GM12878 (cell line): ENCODE measurements at regions not wholly inside any gene's neighbourhood (a gene's known extent, or its start where the extent isn't known, plus 50 kb on each side); places are given as distances from the start of the nearest gene placed in this dataset.

ENCODE experiments used
- ATAC-seq: fragments of 200-7000 bp; cut with Tn5 transposase; 3 replicates; pipeline ENCODE4 v1.9.1; 2020; ENCODE audit warnings: mild to moderate bottlenecking, moderate library complexity
- BruUV-seq: library from RNA; stranded (reverse); fragments of 400-500 nt; replicated peaks from 2 replicates; lab custom pipeline; 2021; lab: Mats Ljungman, UMichigan
- CTCF ChIA-PET: fragments of 300-600 bp; sonication (Branson Sonifier 250); formaldehyde crosslinking; extraction: SDS; loops from one replicate; lab custom pipeline; 2021; ENCODE audit warnings: inconsistent platforms; lab: Yijun Ruan, JAX
- POLR2A ChIA-PET: fragments of 350-600 bp; formaldehyde crosslinking; extraction: SDS; loops from one replicate; lab custom pipeline; 2021; ENCODE audit warnings: inconsistent platforms; lab: Charles Lee
- RAD21 ChIA-PET: fragments of 300-600 bp; sonication (Branson Sonifier 250); formaldehyde crosslinking; loops from one replicate; lab custom pipeline; 2023; ENCODE audit warnings: antibody characterized with exemption; ENCODE audit not compliant: unreplicated experiment; lab: Charles Lee
- SMC1A ChIA-PET: fragments of 300-600 bp; sonication (Branson Sonifier 250); formaldehyde crosslinking; loops from one replicate; lab custom pipeline; 2023; ENCODE audit not compliant: unreplicated experiment, uncharacterized antibody; lab: Charles Lee
- DNase-seq: peaks from one replicate; pipeline ENCODE4 v3.0.0-alpha.2; 2011; ENCODE audit warnings: low read depth, low spot score
- FAIRE-seq: peaks from 3 replicates; lab custom pipeline; 2011; peaks lifted over from hg19 to GRCh38; lab: Jason Lieb, UNC
- H2AFZ ChIP-seq: 2 replicates; pipeline ENCODE4 v1.6.0; 2011; ENCODE audit warnings: low read depth, low read length, control low read depth; ENCODE audit not compliant: control insufficient read depth
- H3K27ac ChIP-seq: 2 replicates; pipeline ENCODE4 v1.5.1; 2011; ENCODE audit warnings: control low read depth; ENCODE audit not compliant: control insufficient read depth, insufficient read depth
- H3K27me3 ChIP-seq, 2 experiments: replicated peaks in 1 of 2; 2 replicates each; pipeline versions ENCODE4 v1.6.0 to v1.6.1; 2011; ENCODE audit warnings: low read length in 1 of 2; ENCODE audit not compliant: control insufficient read depth in 2 of 2, insufficient read depth in 2 of 2
- H3K36me3 ChIP-seq, 2 experiments: 2 replicates each; pipeline ENCODE4 v1.5.1; 2011; ENCODE audit warnings: low read length in 1 of 2; ENCODE audit not compliant: control insufficient read depth in 2 of 2, insufficient read depth in 2 of 2
- H3K4me1 ChIP-seq: 2 replicates; pipeline ENCODE4 v1.6.1; 2011; ENCODE audit warnings: mild to moderate bottlenecking, low read length, moderate library complexity, mixed read lengths; ENCODE audit not compliant: control insufficient read depth, insufficient read depth
- H3K4me2 ChIP-seq: 2 replicates; pipeline ENCODE4 v1.6.0; 2011; ENCODE audit warnings: control low read depth; ENCODE audit not compliant: control insufficient read depth, insufficient read depth
- H3K4me3 ChIP-seq: fragments of 200-600 bp; sonication (generic); 2 replicates; pipeline ENCODE4 v1.5.1; 2016
- H3K79me2 ChIP-seq: 2 replicates; pipeline ENCODE4 v1.6.0; 2011; ENCODE audit warnings: low read length; ENCODE audit not compliant: control insufficient read depth, insufficient read depth
- H3K9ac ChIP-seq: 2 replicates; pipeline ENCODE4 v1.8.0; 2011; ENCODE audit warnings: low read length, control low read depth, mixed read lengths; ENCODE audit not compliant: control insufficient read depth, insufficient read depth
- H3K9me3 ChIP-seq: replicated peaks from 3 replicates; pipeline ENCODE4 v1.5.1; 2011; ENCODE audit warnings: mild to moderate bottlenecking, low read length; ENCODE audit not compliant: control insufficient read depth, insufficient read depth
- H4K20me1 ChIP-seq: 2 replicates; pipeline ENCODE4 v1.6.0; 2011; ENCODE audit not compliant: control insufficient read depth, insufficient read depth
- ATF7 ChIP-seq: fragments of 450-650 bp; IDR thresholded peaks from 2 replicates; pipeline ENCODE4 v1.6.1; 2016; ENCODE audit warnings: low read depth, mild to moderate bottlenecking
- BCLAF1 ChIP-seq: fragments of 450-650 bp; IDR thresholded peaks from 2 replicates; pipeline ENCODE4 v1.6.1; 2017; ENCODE audit warnings: antibody characterized with exemption, mild to moderate bottlenecking, moderate library complexity
- CHD2 ChIP-seq: IDR thresholded peaks from 2 replicates; pipeline ENCODE4 v1.6.1; 2011; ENCODE audit warnings: low read depth, low read length, improper control_type of control experiment, borderline replicate concordance
- ELK1 ChIP-seq: IDR thresholded peaks from 2 replicates; pipeline ENCODE4 v1.6.1; 2012; ENCODE audit warnings: low read depth, low read length, improper control_type of control experiment
- ESRRA ChIP-seq: IDR thresholded peaks from 2 replicates; pipeline ENCODE4 v1.6.1; 2012; ENCODE audit warnings: mild to moderate bottlenecking, low read length, improper control_type of control experiment
- EZH2 ChIP-seq: IDR thresholded peaks from 2 replicates; pipeline ENCODE4 v1.6.1; 2012; ENCODE audit warnings: low read depth, mild to moderate bottlenecking, control low read depth, inconsistent platforms, low read length, borderline replicate concordance; ENCODE audit not compliant: control insufficient read depth
- HDAC6 ChIP-seq: fragments of 200-600 bp; sonication (generic); IDR thresholded peaks from one replicate; pipeline ENCODE4 v1.8.0; 2017; ENCODE audit warnings: antibody characterized with exemption; ENCODE audit not compliant: unreplicated experiment
- MEF2B ChIP-seq: fragments of 450-650 bp; IDR thresholded peaks from 2 replicates; pipeline ENCODE4 v1.6.1; 2018; ENCODE audit warnings: mild to moderate bottlenecking, moderate library complexity; ENCODE audit not compliant: partially characterized antibody, poor library complexity, severe bottlenecking
- NFXL1 ChIP-seq: fragments of 450-650 bp; IDR thresholded peaks from 2 replicates; pipeline ENCODE4 v1.6.1; 2017; ENCODE audit warnings: antibody characterized with exemption, mild to moderate bottlenecking, borderline replicate concordance
- POU2F2 ChIP-seq: IDR thresholded peaks from 3 replicates; pipeline ENCODE4 v1.6.1; 2011; ENCODE audit warnings: low read depth, mild to moderate bottlenecking, low read length, borderline replicate concordance
- RFX5 ChIP-seq: IDR thresholded peaks from 2 replicates; pipeline ENCODE4 v1.6.1; 2011; ENCODE audit warnings: low read depth, low read length, improper control_type of control experiment
- YY1 ChIP-seq: IDR thresholded peaks from 2 replicates; pipeline ENCODE4 v1.6.1; 2011; ENCODE audit warnings: low read depth, mild to moderate bottlenecking, low read length
- ZNF207 ChIP-seq: fragments of 450-650 bp; IDR thresholded peaks from 2 replicates; pipeline ENCODE4 v1.6.1; 2014; ENCODE audit warnings: antibody characterized with exemption, mild to moderate bottlenecking, borderline replicate concordance
- ZNF687 ChIP-seq: fragments of 450-650 bp; IDR thresholded peaks from 2 replicates; pipeline ENCODE4 v1.6.1; 2017; ENCODE audit warnings: mild to moderate bottlenecking, moderate library complexity
- WGBS: methylation state at CpG from one replicate; pipeline ENCODE4 v1.1.6; 2016; ENCODE audit warnings: low lambda C conversion rate; ENCODE audit not compliant: insufficient replicate concordance, insufficient coverage; ENCODE audit errors: missing lambda C conversion rate; 5-methylcytosine and 5-hydroxymethylcytosine counted together
- in situ Hi-C: fragments of 300-500 bp; cut with MboI; formaldehyde crosslinking; loops from 9 replicates; pipeline ENCODE4 v1.14.3; 2018; ENCODE audit warnings: mixed read lengths
- intact Hi-C: fragments of 100-400 bp; cut with micrococcal nuclease; formaldehyde crosslinking; loops from one replicate; pipeline ENCODE4 v1.14.2; 2022; ENCODE audit not compliant: unreplicated experiment

GRCh38 chr3:144912968-144913367, 941.3 kb downstream of the DIPK2A start:
- intact Hi-C loops: no loop called here
- RAD21 ChIA-PET: no interaction called here

GRCh38 chr3:144915202-144915601, 943.6 kb downstream of the DIPK2A start:
- WGBS: 60% methylated on average over 5 of the region's 5 CpGs
- Histone ChIP-seq H3K4me2 (no peak overlapping the region), H3K9me3 (no peaks in the 10 kb centered on the region), H4K20me1 (no peaks in the 10 kb centered on the region), H3K4me3 (no peak overlapping the region), H3K79me2 (no peaks in the 10 kb centered on the region), H3K9ac (no peak overlapping the region), H3K36me3 (no peaks in the 10 kb centered on the region), H2AFZ (no peak overlapping the region), H3K27ac (no peak overlapping the region), H3K4me1 (no peaks in the 10 kb centered on the region), H3K27me3 (no peaks in the 10 kb centered on the region)
- ChIA-PET POLR2A (no interaction called here), SMC1A (no interaction called here), RAD21 (no interaction called here), CTCF (no interaction called here)
- no peak for FAIRE-seq
- no TSS peak for BruUV-seq
- in situ Hi-C loops: no loop called here
- DNase-seq: no peak
- intact Hi-C loops: no loop called here
- no peak for ATAC-seq
- no peak for TF ChIP-seq POU2F2
- no peak for TF ChIP-seq ZNF687
- no peak for TF ChIP-seq CHD2
- no peak for TF ChIP-seq ELK1
- TF ChIP-seq ATF7: no peak
- TF ChIP-seq ZNF207: no peak
- TF ChIP-seq BCLAF1: no peak
- no peak for TF ChIP-seq HDAC6

More at GRCh38 chr3:144912968-144913367, 941.3 kb downstream of the DIPK2A start:
- H3K79me2 ChIP-seq: no peaks in the 10 kb centered on the region
- ATAC-seq (no peak), DNase-seq (no peak), FAIRE-seq (no peak)
- 48% methylated on average over 7 of the region's 7 CpGs for WGBS
- H3K27me3 ChIP-seq: no peaks in the 10 kb centered on the region
- no peak overlapping the region for H3K4me2 ChIP-seq
- no peaks in the 10 kb centered on the region for H4K20me1 ChIP-seq
- TF ChIP-seq RFX5: no peak
- no peak for TF ChIP-seq EZH2
- no peak for TF ChIP-seq YY1
- TF ChIP-seq NFXL1: no peak
- TF ChIP-seq ESRRA: no peak
- TF ChIP-seq MEF2B: no peak
- ChIA-PET SMC1A (no interaction called here), POLR2A (no interaction called here), CTCF (no interaction called here)
- no peaks in the 10 kb centered on the region for H3K9me3 ChIP-seq
- no TSS peak for BruUV-seq
- H2AFZ ChIP-seq: no peak overlapping the region
- no peaks in the 10 kb centered on the region for H3K36me3 ChIP-seq
- no peaks in the 10 kb centered on the region for H3K4me1 ChIP-seq
- H3K9ac ChIP-seq: no peak overlapping the region
- H3K4me3 ChIP-seq: no peak overlapping the region
- no peak overlapping the region for H3K27ac ChIP-seq
- in situ Hi-C loops: no loop called here
